ENCODE measurements at regions not wholly inside any gene's neighbourhood (a gene's known extent, or its start where the extent isn't known, plus 50 kb on each side); places are given as distances from the start of the nearest gene placed in this dataset.

GRCh38 chr10:6364283-6364682 is 161.6 kb downstream of the PFKFB3 start:
- in situ Hi-C loops (cut with HindIII; ENCODE audit: low pct_ligation_motif_present, low pct_unique_long_range_greater_than_20kb, low sequenced_read_pairs): no loop called here
- DNase-seq: no peak

- DNase-seq: no peak
- in situ Hi-C loops (cut with HindIII; ENCODE audit: low pct_ligation_motif_present, low pct_unique_long_range_greater_than_20kb, low sequenced_read_pairs): no loop called here
Observed at GRCh38 chr10:6364893-6365292, 162.2 kb downstream of the PFKFB3 start.

- no peak for DNase-seq
- in situ Hi-C loops (cut with HindIII; ENCODE audit: low pct_ligation_motif_present, low pct_unique_long_range_greater_than_20kb, low sequenced_read_pairs): no loop called here
Observed at GRCh38 chr10:6365384-6365783, 162.7 kb downstream of the PFKFB3 start.
